ENCODE measurements at regions not wholly inside any gene's neighbourhood (a gene's known extent, or its start where the extent isn't known, plus 50 kb on each side); places are given as distances from the start of the nearest gene placed in this dataset.

- H3K9me3 Mint-ChIP-seq: no peaks in the 10 kb centered on the region
- ChIA-PET CTCF (interaction anchor here (0.8 kb wide), 1 partner anchor 73 kb away, joined by 5 read pairs; no protein-coding TSS in a partner anchor), POLR2A (no interaction called here)
- intact Hi-C loops (cut with micrococcal nuclease): no loop called here
- H3K27me3 Mint-ChIP-seq: peaks cover 31% of the 10 kb centered on the region
- H3K27ac Mint-ChIP-seq: no peak overlapping the region
- ATAC-seq (no peak), DNase-seq (no peak)
- no peak for TF ChIP-seq CTCF (IDR thresholded peaks at IDR 0.05)
- no peaks in the 10 kb centered on the region for H3K36me3 Mint-ChIP-seq (ENCODE audit: low read depth)
- H3K4me1 Mint-ChIP-seq (ENCODE audit: low read depth): peaks cover 12% of the 10 kb centered on the region
- no peak overlapping the region for H3K4me3 Mint-ChIP-seq
Observed at GRCh38 chr6:2560917-2561698, 189.6 kb downstream of the MYLK4 start.

- no peaks in the 10 kb centered on the region for H3K36me3 Mint-ChIP-seq (ENCODE audit: low read depth)
- intact Hi-C loops (cut with micrococcal nuclease): no loop called here
- CTCF ChIA-PET: no interaction called here
- ATAC-seq (no peak), DNase-seq (no peak)
- peaks cover 12% of the 10 kb centered on the region for H3K4me1 Mint-ChIP-seq (ENCODE audit: low read depth)
- no peak overlapping the region for H3K4me3 Mint-ChIP-seq
- peaks cover 35% of the 10 kb centered on the region for H3K27me3 Mint-ChIP-seq
- H3K27ac Mint-ChIP-seq: no peak overlapping the region
- POLR2A ChIA-PET: no interaction called here
- H3K9me3 Mint-ChIP-seq: no peaks in the 10 kb centered on the region
- no peak for TF ChIP-seq CTCF (IDR thresholded peaks at IDR 0.05)
Observed at GRCh38 chr6:2560140-2560818, 190.4 kb downstream of the MYLK4 start.

GRCh38 chr6:2558861-2559801, 191.6 kb downstream of the MYLK4 start:
- H3K27me3 Mint-ChIP-seq: peaks cover 34% of the 10 kb centered on the region
- intact Hi-C loops (cut with micrococcal nuclease): no loop called here

GRCh38 chr6:2558098-2558680, 192.5 kb downstream of the MYLK4 start:
- ATAC-seq (no peak), DNase-seq (no peak)
- intact Hi-C loops (cut with micrococcal nuclease): no loop called here
- H3K36me3 Mint-ChIP-seq (ENCODE audit: low read depth): no peaks in the 10 kb centered on the region
- no peaks in the 10 kb centered on the region for H3K9me3 Mint-ChIP-seq
- no peak overlapping the region for H3K4me3 Mint-ChIP-seq
- peaks cover 38% of the 10 kb centered on the region for H3K27me3 Mint-ChIP-seq
- peaks cover 1% of the 10 kb centered on the region for H3K4me1 Mint-ChIP-seq (ENCODE audit: low read depth)
- ChIA-PET CTCF (no interaction called here), POLR2A (no interaction called here)
- no peak for TF ChIP-seq CTCF (IDR thresholded peaks at IDR 0.05)
- H3K27ac Mint-ChIP-seq: no peak overlapping the region

More at GRCh38 chr6:2558861-2559801, 191.6 kb downstream of the MYLK4 start:
- ChIA-PET POLR2A (no interaction called here), CTCF (no interaction called here)
- Mint-ChIP-seq H3K36me3 (ENCODE audit: low read depth) (no peaks in the 10 kb centered on the region), H3K9me3 (no peaks in the 10 kb centered on the region), H3K4me1 (ENCODE audit: low read depth) (peaks cover 11% of the 10 kb centered on the region), H3K4me3 (no peak overlapping the region), H3K27ac (no peak overlapping the region)
- ATAC-seq (no peak), DNase-seq (no peak)
- no peak for TF ChIP-seq CTCF (IDR thresholded peaks at IDR 0.05)

Data from activated CD8-positive, alpha-beta T cell treated with anti-CD3 and anti-CD28 coated beads for 36 hours (primary cell).